Transverse colon (tissue), 4 donors: ENCODE measurements at regions not wholly inside any gene's neighbourhood (a gene's known extent, or its start where the extent isn't known, plus 50 kb on each side); places are given as distances from the start of the nearest gene placed in this dataset.

Experiments
- DNase-seq: peaks from one replicate; pipeline ENCODE4 v3.0.0-alpha.2; 2019
- H3K27ac ChIP-seq, 4 donors: fragments of 200-600 bp; sonication (generic); 2 replicates each; pipeline ENCODE4 v1.5.1; 2016 to 2018; ENCODE audit warnings: inconsistent platforms in 4 of 4
- H3K27me3 ChIP-seq: fragments of 200-600 bp; sonication (generic); 2 replicates; pipeline ENCODE4 v1.5.1; 2017; ENCODE audit warnings: inconsistent platforms
- H3K36me3 ChIP-seq, 4 donors: fragments of 200-600 bp; sonication (generic); 2 replicates each; pipeline ENCODE4 v1.5.1; 2017 to 2019; ENCODE audit warnings: inconsistent platforms in 4 of 4
- H3K4me1 ChIP-seq, 4 donors: fragments of 200-600 bp; sonication (generic); 2 replicates each; pipeline ENCODE4 v1.5.1; 2017 to 2020; ENCODE audit warnings: inconsistent platforms in 4 of 4
- H3K4me3 ChIP-seq, 4 donors: fragments of 200-600 bp; sonication (generic); 1 replicate in 1 of 4; 2 replicates in 3 of 4; pipeline versions ENCODE4 v1.5.1 to v1.6.1; 2017 to 2019; ENCODE audit warnings: inconsistent platforms in 4 of 4
- H3K9me3 ChIP-seq, 2 donors: fragments of 200-600 bp; sonication (generic); 2 replicates each; pipeline ENCODE4 v1.5.1; 2017 to 2019; ENCODE audit warnings: inconsistent platforms in 2 of 2
- CTCF ChIP-seq, 5 experiments: fragments of 200-600 bp in 3 of 5; fragments of 450-650 bp in 2 of 5; sonication (generic) in 3 of 5; IDR thresholded peaks; 1 replicate in 2 of 5; 2 replicates in 3 of 5; pipeline ENCODE4 v1.5.1; 2016 to 2017; ENCODE audit warnings: antibody characterized with exemption in 5 of 5, inconsistent platforms in 3 of 5, mild to moderate bottlenecking in 2 of 5, moderate library complexity in 1 of 5
- EP300 ChIP-seq: sonication (generic); formaldehyde crosslinking; IDR thresholded peaks from one replicate; pipeline ENCODE4 v1.6.1; 2017; ENCODE audit warnings: antibody characterized with exemption, low read depth
- POLR2A ChIP-seq: fragments of 450-650 bp; IDR thresholded peaks from one replicate; pipeline ENCODE4 v1.6.1; 2016; ENCODE audit warnings: antibody characterized with exemption, mild to moderate bottlenecking, moderate library complexity
- POLR2AphosphoS5 ChIP-seq, 3 donors: sonication (generic); formaldehyde crosslinking; IDR thresholded peaks; one replicate each; pipeline ENCODE4 v1.6.1; 2016; ENCODE audit warnings: antibody characterized with exemption in 3 of 3
- WGBS, 2 donors: methylation state at CpG; one replicate each; pipeline ENCODE4 v1.1.5; 2018; ENCODE audit warnings: low coverage in 1 of 2; 5-methylcytosine and 5-hydroxymethylcytosine counted together
- in situ Hi-C, 4 donors: fragments of 200-750 bp; cut with MboI; loops; one replicate each; pipeline versions ENCODE4 v1.15.0 to v1.15.1; 2017; ENCODE audit warnings: low sequenced_read_pairs in 3 of 4, low pct_ligation_motif_present in 1 of 4, low pct_unique_long_range_greater_than_20kb in 1 of 4
- intact Hi-C: fragments of 100-400 bp; cut with DNase I; formaldehyde crosslinking; loops from one replicate; pipeline ENCODE4 v1.15.1; 2023; ENCODE audit warnings: low total_unique reads

DNA sequence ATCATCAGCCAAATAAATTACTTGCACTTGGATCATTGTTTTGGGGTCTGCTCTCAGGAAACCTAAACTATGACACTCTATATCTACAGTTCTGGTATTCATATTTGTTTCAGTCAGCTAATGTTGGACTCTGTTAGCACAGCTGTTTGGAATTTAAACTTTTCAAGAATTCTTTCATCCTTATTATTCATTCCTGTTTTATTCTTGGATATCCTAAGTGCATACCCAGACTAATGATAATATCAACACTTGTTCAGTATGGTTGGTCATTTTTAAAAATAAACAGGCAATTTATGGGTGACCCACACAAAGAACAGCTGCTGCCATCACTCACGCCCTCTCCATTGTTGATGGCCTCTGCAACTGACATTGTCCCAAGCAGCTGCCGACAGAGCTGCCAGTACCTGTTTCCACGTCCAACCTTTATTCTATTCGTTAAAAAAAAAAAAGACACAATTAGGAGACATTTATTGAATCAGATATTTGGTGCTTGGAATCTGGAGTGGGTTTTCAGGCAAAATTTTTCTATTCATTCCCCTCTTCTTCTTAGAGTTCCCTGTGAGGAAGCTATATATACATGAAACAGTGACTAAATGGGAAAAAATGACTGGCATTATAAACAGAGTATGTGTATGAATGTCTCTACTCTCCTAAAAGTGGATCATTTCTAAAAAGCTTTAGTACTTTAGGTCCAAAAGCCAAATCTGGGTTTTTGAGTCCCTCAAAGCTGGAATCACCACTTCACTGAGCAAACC lies 252.1 kb upstream of the NAV3 start:
- 34 to 51% methylated on average over 4 of the region's 4 CpGs for WGBS, 2 donors
- no peaks in the 10 kb centered on the region for H3K36me3 ChIP-seq
- TF ChIP-seq CTCF (IDR thresholded peaks at IDR 0.05): no peak
- no peak for TF ChIP-seq POLR2AphosphoS5 (IDR thresholded peaks at IDR 0.05)
- no peak for TF ChIP-seq POLR2A
- no peak for TF ChIP-seq EP300
- no peaks in the 10 kb centered on the region for H3K9me3 ChIP-seq
- DNase-seq: no peak
- no peak overlapping the region for H3K4me3 ChIP-seq
- H3K4me1 ChIP-seq: no peaks in the 10 kb centered on the region
- in situ Hi-C loops: no loop called here
- no peak overlapping the region for H3K27ac ChIP-seq
- intact Hi-C loops: no loop called here
- H3K27me3 ChIP-seq: no peaks in the 10 kb centered on the region

DNA sequence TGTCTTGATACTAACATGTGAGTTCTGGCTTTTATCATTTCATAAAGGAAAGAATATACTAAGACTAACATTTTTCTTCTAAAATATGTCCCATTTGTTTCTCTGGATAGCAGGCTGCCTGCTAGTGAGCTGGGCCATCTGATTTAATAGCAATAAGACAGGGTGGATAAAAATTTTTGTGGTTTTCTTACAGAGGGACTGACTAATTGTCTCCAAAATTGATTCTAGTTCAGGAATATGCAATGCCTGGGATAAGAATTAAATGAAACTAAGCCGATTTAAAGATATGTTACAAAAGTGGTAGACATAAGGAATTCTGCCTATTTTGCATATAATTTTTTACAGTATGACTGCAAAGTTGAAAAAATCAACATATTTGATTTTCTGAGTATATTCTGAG lies 252.9 kb upstream of the NAV3 start:
- in situ Hi-C loops: no loop called here
- DNase-seq: no peak
- Histone ChIP-seq H3K4me3 (no peak overlapping the region), H3K4me1 (no peaks in the 10 kb centered on the region), H3K27ac (no peak overlapping the region), H3K27me3 (no peaks in the 10 kb centered on the region), H3K9me3 (no peaks in the 10 kb centered on the region), H3K36me3 (no peaks in the 10 kb centered on the region)
- TF ChIP-seq POLR2A (no peak), EP300 (no peak), CTCF (IDR thresholded peaks at IDR 0.05) (no peak), POLR2AphosphoS5 (IDR thresholded peaks at IDR 0.05) (no peak)
- intact Hi-C loops: no loop called here
- 75 to 100% methylated on average over 1 of the region's 1 CpG for WGBS, 2 donors

GRCh38 chr12:77575376-77575919 lies 255.2 kb upstream of the NAV3 start:
- no peak overlapping the region for H3K4me3 ChIP-seq
- no peaks in the 10 kb centered on the region for H3K4me1 ChIP-seq
- intact Hi-C loops (no loop called here), in situ Hi-C loops (no loop called here)
- no peaks in the 10 kb centered on the region for H3K9me3 ChIP-seq
- TF ChIP-seq POLR2A: no peak
- no peak for TF ChIP-seq CTCF (IDR thresholded peaks at IDR 0.05)
- no peak for TF ChIP-seq EP300
- TF ChIP-seq POLR2AphosphoS5 (IDR thresholded peaks at IDR 0.05): no peak
- 14 to 25% methylated on average over 2 of the region's 2 CpGs for WGBS, 2 donors
- no peak for DNase-seq
- no peaks in the 10 kb centered on the region for H3K36me3 ChIP-seq
- no peak overlapping the region for H3K27ac ChIP-seq
- H3K27me3 ChIP-seq: no peaks in the 10 kb centered on the region

GRCh38 chr12:77572371-77572770 lies 258.3 kb upstream of the NAV3 start:
- Histone ChIP-seq H3K4me3 (no peak overlapping the region), H3K9me3 (no peaks in the 10 kb centered on the region), H3K36me3 (no peaks in the 10 kb centered on the region), H3K4me1 (no peaks in the 10 kb centered on the region), H3K27ac (no peak overlapping the region), H3K27me3 (no peaks in the 10 kb centered on the region)
- intact Hi-C loops (no loop called here), in situ Hi-C loops (no loop called here)
- TF ChIP-seq CTCF (IDR thresholded peaks at IDR 0.05) (no peak), POLR2A (no peak), POLR2AphosphoS5 (IDR thresholded peaks at IDR 0.05) (no peak), EP300 (no peak)
- no peak for DNase-seq
- WGBS, 2 donors: 67 to 80% methylated on average over 3 of the region's 3 CpGs
